Stimulated activated CD4-positive, alpha-beta T cell treated with anti-CD3 and anti-CD28 coated beads, Interleukin-1b, Interleukin-23, amount 100 ng/mL, for 48 hours (primary cell): ENCODE measurements at regions not wholly inside any gene's neighbourhood (a gene's known extent, or its start where the extent isn't known, plus 50 kb on each side); places are given as distances from the start of the nearest gene placed in this dataset.

ENCODE experiments used
- DNase-seq: peaks from one replicate; pipeline ENCODE4 v3.0.0-alpha.2; 2020

DNA sequence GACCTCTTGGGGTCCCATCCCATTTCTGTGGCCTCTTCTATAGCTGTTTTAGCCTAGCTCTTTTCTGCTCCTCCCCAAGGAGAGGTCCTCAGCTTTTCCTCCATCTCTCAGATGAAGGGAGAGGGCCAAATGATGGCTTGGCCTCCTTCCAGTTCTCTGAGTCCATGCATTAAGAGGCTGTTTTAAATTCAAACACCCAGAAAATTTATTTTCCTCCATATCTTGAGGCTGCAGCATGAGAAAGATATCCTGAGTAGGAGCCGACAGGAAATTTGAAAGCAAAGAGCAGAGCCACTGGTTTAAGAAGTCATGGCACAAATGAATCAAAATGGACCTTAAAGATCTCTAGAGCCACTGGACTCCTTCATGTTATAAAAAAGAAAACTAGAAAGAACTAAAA, 558.8 kb downstream of the MID1IP1 start:
- DNase-seq, result no peak

DNA sequence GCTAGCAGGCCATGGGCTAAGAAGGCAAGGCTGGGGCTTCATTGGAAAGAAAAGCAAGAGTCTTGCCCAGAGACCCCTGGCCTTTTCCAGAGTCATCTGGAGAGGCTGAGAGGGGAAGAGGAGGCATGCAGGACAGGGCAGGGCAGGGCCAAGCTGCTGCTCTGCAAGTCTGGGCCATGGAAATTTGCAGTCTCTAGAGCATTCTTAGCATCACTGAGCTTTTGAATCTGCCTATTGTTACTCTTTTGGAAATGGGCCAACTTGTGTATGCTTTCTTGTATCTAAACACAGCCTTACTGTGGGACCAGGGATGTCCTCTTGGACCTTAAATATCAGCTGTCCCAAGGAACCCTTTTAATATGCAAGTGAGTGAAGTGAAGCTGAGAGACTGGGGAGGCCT, 560.5 kb downstream of the MID1IP1 start:
- DNase-seq, result no peak

DNA sequence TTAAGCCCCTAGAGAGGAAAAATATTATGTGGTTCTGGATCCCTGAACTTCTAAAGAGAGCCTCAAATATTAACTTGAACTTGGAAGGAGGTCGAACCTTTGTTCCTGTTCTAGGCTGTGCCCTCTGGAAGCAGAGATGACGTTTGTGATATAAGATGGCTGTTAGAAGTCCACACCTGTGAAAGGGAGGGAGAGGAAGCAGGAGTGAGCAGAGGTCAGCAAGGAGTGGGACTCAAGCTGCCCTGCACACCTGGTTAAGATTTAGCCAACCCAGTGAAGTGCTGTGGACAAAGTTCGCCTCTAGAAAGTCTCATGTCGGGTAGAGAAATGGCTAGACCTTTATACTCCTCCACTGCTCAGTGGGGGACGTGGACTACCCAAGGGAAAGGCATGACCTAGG, 566.2 kb downstream of the MID1IP1 start:
- no peak for DNase-seq

DNA sequence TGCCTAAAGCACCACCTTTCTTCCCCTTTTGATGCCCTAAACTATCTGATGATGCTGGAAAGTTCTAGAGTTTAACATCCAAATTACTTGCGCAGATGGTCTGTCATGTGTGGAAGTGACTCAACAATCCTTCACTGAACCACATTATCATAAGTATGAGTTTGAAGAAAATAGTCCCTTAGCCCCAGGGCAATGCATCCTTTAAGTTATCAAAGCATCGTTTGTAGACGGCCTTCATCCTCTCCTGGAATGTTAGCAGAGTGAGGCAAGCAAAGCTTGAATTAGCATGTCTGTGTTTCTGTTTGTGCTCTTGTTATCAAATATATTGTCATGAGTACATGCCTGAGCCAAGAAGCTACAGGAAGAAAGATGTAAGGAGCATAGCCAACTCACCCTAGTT, 570.9 kb downstream of the MID1IP1 start:
- no peak for DNase-seq

DNA sequence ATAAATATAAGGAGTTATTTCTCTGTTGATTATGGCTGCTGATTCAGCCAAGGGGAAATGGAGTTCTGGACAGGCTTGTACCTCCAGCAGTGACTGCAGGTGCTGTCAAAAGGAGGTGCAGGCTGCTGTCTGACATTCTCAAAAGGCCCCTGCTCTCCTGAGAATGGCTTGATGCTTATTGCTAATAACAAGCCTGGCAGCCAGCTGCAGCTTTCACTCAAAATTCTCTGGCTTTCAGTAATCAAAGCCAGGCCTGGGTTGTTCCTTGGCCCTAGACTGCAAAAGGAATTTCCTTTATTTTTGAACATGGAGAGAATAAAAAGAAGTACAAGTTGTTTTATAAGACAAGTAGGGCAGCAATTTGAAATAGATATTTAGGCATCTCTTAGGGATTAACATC, 575.9 kb downstream of the MID1IP1 start:
- DNase-seq, result no peak

DNA sequence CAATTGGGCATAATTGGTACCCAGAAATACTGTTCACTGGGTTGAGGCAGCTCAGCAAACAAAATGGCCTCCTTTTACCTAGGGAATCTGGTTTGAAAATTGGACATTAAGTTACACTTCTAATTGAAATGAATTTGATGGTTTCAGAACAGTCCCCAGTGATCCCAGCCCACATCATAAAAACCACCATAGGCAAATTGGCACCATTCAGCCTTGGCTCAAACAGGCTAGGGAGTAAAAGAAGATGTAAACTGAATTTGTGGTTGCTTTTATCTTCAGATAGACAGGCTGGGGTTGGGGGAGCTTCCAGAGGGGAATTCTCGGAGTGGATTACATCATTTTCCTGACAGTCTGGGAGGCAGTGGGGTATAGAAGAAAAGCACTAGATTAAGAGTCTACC, 576.5 kb downstream of the MID1IP1 start:
- DNase-seq, result no peak

DNA sequence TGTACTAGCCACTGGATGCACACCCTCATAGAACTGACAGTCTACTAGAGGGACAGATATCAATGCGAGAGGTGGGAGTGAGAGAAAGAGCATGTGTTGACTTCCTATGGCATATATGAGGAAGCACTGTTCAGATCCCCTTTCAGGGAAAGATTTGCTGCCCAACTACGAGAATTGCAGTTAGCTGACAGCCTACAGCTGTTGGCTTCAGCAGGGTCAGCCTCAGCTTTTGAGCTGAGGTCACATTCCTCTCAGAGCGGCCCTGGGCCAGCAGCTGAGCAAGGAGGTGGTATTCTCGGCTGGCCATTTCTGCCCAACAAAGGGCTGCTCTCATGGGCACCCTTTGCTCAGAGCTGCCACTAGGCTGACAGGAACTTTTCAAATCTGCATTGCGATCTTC, 580.2 kb downstream of the MID1IP1 start:
- no peak for DNase-seq

DNA sequence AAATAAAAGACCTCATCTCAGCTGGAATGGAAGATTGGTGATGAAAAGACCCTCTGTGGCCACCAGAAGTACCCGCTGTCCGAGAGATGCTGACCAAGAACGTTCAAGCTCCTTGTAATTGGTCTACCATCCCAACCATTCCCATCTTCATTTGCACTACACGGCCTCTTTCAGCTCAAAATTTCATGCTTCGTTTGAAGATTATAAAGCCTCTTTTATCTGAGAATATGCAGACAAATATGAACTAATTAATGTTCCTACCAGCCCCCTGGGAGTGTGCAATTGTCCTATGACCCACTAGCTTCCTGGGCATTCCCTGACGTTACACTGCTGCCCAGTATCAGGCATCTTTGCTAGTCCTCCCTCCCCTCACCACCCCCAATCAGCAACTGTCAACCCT, 583.7 kb downstream of the MID1IP1 start:
- DNase-seq, result no peak

DNA sequence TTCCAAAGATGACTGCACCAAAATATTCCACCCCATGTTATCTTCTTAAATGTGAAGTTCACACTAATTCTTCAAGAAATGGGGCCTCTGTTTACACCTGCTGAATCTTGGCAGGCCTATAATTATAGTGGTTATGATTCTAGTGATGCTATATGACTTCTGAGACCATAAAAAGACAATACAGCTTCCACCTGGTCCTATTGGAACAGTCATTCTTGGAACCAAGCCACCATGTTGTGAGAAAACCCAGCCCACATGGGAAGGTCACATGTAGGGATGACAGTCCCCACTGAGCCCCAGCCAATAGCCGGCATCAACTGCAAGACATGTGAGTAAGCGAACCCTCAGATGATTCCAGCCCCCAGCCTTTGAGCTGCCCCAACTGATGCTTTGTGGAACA, 587.5 kb downstream of the MID1IP1 start:
- no peak for DNase-seq

DNA sequence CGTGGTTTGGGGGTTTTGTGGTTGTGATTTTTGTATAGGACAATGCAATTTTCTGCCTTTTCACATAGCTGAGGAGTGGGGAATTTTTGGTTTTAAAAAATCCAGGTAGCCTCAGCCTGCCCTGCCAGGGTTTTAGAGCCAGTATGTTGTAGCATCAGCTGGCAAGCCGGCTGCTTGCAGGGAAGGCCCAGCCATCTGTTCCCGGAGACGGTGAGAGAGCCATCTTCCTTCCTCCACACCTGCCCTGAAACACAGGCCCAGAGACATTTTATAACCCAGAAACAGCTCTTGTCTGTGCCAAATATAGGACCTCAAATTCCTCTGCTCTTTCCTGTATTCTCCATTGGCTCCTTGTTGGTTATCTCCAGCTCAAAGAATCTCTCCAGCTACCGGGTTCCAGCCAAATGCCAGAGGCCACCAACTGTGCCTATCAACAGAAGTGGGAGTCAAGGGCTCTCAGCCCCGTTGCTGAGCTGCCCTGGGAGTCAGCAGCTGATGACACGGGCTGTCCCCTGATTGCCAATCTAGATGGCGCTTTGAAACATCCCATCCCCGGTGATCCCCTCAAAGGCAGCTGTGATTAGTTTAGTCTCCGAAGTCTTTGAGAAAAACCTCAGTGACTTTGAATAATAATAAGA, 595.2 kb downstream of the MID1IP1 start:
- no peak for DNase-seq

DNA sequence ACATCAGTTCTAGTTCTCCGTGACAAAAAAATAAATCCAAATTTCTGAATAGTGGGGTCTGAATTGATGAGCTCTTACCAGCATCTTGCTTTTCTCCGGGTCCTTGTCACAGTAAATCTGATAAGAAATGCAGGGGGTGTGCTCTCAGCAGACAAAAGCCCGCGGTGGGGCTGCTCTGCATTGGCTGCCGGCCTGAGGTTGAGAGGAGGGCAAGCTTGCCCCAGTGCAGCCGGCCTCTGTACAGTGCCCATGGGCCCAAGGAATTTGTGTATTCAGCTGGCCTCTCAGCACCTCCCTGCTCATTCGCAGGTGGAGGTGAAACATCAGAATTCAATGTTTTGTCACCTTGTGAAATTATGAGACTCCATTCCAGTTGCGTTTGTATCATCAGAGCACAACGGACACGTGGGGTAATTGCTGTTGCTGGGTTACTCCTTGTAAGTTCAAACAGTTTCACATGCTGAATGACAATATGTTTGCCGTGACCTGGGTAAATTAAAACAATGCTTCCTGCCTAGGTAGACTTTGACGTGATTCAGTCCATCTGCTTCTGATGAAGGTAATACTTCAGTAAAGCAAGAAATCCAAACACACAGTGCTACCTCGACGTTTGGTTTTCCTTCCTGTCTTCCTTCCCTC, 596.4 kb downstream of the MID1IP1 start:
- no peak for DNase-seq

DNA sequence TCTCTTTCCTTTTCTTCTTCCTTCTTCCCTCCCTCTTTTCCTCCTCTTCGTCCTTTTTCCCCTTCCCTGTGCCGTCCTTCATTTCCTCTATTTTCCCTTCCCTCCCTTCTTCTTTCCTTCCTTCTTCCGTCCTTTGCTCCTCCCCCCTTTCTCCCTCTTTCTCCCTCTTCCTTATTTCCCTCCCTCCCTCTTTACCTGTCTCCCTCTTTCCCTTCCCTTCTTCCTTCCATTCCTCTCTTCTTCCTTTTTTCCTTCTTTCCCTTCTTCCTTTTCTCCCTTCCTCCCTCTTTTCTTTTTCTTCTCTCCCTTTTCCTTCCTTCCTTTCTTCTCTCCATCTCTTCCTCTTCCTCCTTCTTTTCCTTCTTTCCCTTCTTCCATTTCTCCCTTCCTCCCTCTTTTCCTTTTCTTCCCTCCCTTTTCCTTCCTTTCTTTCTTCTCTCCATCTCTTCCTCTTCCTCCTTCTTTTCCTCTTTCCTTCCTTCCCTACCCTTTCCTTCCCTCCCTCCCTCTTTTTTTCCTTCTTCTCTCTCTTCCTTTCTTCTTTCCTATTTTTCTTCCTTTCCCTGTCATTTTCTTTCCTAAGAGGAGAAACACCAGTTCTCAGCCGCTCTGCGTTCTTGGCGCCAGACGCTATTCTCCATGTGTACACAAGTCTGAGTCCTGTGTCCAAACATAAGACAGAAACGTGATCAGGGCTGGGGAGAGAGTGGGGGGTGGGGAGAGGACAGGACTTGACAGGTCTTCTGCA, 597.1 kb downstream of the MID1IP1 start:
- DNase-seq, result no peak

DNA sequence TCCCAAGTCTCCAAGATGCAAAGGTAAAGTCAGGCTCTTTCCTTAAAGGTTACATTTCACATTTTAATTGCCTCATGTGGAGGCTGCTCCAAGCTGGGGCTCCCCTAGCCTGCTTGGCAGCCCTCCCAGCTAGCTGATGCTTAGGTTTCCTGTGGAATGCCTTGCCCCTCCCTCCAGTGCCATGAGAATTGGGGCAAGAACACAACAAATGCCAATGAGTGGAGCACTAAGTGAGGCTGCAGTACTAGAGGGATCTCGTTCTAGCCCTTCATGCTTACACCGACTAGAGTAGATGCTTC, 597.7 kb downstream of the MID1IP1 start:
- DNase-seq, result no peak

DNA sequence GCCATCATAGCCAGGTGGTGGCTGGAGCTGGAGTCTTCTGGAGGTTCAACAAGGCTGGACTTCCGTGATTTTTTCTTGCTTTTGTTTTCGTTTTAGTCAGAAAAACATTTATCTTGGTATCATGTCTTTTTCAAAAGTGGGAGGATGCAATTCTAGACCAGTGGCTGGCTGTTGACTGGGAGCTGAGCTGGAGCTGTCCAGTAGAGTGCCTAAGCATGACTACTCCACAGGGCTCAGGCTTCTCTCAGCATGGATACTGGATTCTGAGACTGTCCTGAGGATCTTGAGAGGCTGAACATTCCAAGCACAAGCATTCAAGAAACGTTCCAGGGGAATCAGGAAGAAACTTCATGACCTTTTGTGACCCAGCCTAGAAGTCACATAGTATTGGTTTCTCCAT, 598.1 kb downstream of the MID1IP1 start:
- no peak for DNase-seq

DNA sequence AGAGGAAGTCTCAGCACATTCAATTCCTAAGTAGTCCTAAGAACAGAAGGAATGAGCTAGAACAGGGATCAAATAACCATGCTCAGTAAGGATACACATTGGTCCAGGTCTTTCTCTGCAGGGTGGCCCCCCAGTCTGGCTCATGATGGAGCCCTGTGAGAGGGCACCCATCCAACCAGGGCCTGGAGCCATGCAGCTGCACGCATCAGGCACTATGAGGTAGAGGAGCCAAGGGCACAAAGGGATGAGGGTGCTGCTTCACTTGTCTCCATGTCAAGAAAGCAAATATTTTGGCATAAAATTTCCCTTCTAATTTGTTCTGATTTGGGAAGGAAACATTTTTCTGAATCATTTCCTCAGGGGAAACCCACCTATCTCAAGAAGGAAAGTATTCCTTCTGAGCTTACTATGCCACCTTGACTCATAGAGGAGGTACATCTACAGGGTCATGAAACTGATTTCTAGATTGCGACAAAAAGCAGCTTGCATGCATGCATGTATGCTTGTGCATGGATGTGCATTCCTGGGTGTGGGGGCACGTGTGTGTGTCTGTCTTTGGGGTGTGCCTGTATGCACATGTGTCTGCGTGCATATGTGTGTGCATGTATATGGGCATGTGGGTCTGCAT, 600.3 kb downstream of the MID1IP1 start:
- DNase-seq, result no peak

DNA sequence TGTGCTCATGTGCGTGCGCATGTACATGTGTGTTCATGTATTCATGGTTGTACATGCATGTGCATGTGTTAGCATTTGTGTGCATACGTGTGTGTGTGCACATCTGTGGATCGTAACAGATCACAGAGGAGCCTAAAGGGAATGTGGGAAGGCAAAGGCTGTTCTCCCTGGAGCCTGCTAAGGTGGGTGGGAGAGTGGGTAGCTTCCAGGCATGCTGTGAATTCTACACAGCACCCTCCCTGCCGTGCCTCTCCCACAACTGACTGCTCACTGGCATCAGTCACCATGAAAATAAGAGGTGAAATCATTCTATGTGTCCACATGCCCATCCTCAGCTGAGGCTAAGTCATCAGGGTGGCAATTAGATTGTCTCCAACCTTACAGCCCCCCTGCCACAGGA, 600.9 kb downstream of the MID1IP1 start:
- no peak for DNase-seq

DNA sequence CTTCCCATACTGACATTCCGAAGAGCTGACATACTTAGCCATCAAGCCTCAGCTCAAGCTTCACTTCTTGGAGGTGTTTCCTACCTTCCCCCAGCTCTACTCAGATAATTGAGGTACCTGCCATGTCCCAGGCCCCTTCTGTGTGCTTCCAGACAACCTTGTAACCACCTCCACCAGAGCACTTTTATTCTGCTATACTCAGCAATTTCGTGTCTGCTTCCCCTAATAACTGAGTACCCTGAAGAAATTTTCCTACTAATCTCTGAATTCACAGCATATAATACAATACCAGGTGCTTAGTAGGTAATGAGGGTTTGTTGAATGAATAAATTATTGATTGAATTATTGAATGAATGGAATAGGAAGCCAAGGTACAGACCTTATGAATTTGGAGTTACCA, 605.5 kb downstream of the MID1IP1 start:
- no peak for DNase-seq

DNA sequence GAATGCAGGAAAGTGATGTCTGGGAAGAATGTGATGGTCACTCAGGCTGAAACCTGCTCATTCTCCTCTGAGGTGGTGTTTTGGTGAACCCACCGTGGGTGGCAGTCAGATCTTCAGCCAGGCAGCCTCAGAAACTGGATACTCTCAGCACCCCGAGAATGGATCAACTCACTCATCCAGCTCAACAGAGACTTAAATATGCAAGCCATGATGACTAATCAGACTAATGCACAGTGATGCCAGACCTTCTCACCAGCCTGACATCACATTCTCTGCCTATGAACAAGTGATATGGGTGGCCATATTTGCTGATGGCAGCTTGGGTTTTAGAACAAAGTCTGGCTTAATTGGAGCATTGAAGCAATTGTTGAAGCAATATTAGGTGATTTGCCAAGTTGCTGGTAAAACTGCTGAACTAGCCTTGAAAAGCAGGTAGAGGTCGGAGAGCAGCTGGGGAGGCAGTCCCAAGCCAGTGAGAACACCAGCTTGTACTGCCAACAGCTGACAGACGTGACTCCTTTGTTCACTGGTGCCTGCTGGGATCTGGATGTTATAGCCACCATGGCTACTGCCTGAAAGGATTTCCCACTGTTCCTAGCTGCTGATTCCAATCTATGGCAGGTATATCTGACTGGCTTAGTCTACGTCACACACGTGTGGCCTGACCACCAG, 608.1 kb downstream of the MID1IP1 start:
- DNase-seq, result peak; percentile 28

DNA sequence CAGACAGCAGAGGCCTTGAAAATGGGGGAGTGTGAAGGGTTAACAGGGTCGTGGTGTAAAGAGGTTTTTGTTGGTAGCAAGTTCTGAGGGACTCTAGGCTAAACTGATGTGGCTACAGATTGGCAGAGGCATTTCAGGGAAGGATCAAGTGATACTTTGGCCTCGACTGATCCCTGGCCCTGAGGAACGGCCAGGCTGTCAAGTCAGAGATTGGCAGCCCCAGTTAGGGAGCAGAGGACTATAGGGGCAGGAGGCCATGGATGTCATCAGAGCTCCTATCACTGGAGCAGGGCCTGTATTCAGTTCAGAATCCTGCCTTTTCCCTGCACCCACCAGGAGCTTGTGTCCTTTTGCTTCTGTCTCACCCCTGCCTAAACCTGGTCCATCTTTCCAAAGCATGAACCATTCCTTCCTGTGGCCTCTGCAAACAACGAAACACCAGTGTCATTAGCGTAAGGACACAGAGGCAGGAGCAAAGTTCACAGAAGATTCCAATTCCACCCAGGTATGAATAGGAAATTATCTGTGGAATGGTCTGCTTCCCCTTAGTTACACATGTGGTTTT, 613.1 kb downstream of the MID1IP1 start:
- no peak for DNase-seq

DNA sequence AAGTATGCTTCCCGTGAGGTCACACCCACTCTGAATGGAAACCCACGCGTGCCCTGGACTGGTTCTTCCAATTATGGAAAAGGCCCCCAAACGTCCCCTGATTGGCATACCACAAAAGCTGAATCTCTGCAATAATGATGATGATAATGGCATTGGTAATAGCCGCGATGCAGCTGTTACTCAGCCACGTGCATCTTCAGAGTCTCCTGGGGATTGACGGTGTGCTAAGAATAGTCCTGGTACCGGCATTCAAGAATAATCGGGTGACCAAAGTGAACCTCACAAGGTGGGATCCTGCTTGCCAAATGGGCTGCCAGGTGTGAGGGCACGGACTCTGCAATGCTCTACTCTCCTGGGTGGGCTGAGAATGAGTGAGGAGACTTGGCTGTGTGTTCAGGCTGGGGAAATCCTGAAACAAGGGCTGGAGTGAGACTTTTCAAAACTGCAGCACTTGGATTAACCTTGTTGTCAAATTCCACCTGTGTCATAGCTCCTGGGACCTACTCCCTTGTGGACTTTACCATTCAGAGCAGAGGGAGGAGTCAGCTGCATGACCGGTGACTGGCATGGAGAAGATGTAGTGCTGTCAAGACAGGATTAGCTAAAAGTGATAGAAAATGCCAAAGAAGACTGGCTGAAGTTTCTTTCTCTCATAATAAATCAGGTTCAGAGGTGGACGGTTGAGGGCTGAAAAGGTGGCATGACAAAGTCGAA, 615.4 kb downstream of the MID1IP1 start:
- DNase-seq, result no peak

DNA sequence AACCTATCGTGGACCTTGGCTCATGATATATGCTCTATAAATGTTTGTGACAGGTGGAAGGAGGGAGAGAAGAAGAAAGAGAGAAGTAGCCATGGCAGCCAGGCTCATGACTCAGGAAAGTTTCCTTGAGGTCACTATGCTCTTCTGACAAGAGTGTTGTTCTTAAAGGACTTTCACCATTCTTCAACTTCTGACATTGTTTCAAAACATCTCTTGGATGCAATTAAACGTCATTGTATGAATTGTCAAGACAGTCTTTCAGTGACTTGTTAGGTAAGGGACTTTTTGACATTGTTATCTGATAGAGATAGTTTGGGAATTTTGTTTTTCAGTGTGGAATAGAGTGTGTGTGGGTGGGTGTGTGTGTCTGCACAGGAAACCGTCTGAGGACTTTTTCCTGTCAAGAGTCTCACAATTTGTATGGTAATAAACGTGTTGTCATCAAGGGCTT, 617.0 kb downstream of the MID1IP1 start:
- no peak for DNase-seq
